Tibial nerve (tissue), 4 donors: ENCODE measurements at regions not wholly inside any gene's neighbourhood (a gene's known extent, or its start where the extent isn't known, plus 50 kb on each side); places are given as distances from the start of the nearest gene placed in this dataset.

ENCODE experiments used
- DNase-seq, 2 donors: peaks; one replicate each; pipeline ENCODE4 v3.0.0-alpha.2; 2019; ENCODE audit warnings: low spot score in 2 of 2
- H3K27ac ChIP-seq, 4 donors: fragments of 200-600 bp; sonication (generic) in 3 of 4; one replicate each; pipeline ENCODE4 v1.5.1; 2017 to 2019; ENCODE audit warnings: mild to moderate bottlenecking in 1 of 4
- H3K27me3 ChIP-seq, 2 donors: fragments of 200-600 bp; sonication (generic) in 1 of 2; one replicate each; pipeline versions ENCODE4 v1.5.1 to v1.6.0; 2017 to 2019
- H3K36me3 ChIP-seq, 3 donors: fragments of 200-600 bp; sonication (generic); one replicate each; pipeline ENCODE4 v1.5.1; 2018 to 2019
- H3K4me1 ChIP-seq, 4 donors: fragments of 200-600 bp; sonication (generic) in 3 of 4; one replicate each; pipeline ENCODE4 v1.5.1; 2017 to 2019
- H3K4me3 ChIP-seq, 4 donors: fragments of 200-600 bp; sonication (generic) in 3 of 4; one replicate each; pipeline ENCODE4 v1.5.1; 2017 to 2019; ENCODE audit warnings: mild to moderate bottlenecking in 1 of 4, moderate library complexity in 1 of 4
- H3K9me3 ChIP-seq, 4 donors: fragments of 200-600 bp; sonication (generic) in 3 of 4; one replicate each; pipeline ENCODE4 v1.5.1; 2017 to 2019
- EP300 ChIP-seq, 2 donors: sonication (generic); formaldehyde crosslinking; IDR thresholded peaks; one replicate each; pipeline ENCODE4 v1.6.1; 2017; ENCODE audit warnings: antibody characterized with exemption in 2 of 2, mild to moderate bottlenecking in 1 of 2
- POLR2A ChIP-seq, 2 donors: fragments of 450-650 bp; IDR thresholded peaks; one replicate each; pipeline ENCODE4 v1.6.1; 2017; ENCODE audit warnings: antibody characterized with exemption in 2 of 2, mild to moderate bottlenecking in 2 of 2, moderate library complexity in 2 of 2
- WGBS, 2 donors: methylation state at CpG; one replicate each; pipeline ENCODE4 v1.1.5; 2018; 5-methylcytosine and 5-hydroxymethylcytosine counted together
- TF ChIP-seq, protein P1 (sequence below), 5 experiments: fragments of 200-600 bp in 3 of 5; fragments of 450-650 bp in 2 of 5; sonication (generic) in 3 of 5; IDR thresholded peaks; one replicate each; pipeline ENCODE4 v1.5.1; 2016 to 2019; ENCODE audit warnings: antibody characterized with exemption in 5 of 5, mild to moderate bottlenecking in 3 of 5, moderate library complexity in 2 of 5

DNA sequence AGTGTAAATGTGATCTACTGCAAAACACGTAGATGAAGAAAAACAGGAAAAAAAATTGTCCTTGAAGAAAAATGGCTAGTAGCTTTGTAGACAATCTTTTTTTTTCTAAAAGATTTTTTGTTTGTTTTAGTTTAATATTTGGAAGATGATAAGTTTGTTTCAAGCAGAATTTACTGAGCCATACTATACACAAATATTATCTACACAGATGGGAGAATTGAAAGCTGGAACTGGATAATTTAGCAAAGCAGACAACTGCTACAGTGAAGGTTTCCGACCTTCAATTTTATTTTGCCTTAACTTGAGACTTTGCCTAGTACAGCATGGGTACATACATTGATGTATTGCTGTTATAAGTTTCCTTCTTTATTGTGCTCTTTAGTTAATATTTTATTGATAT lies 313.0 kb upstream of the PDGFD start:
- Histone ChIP-seq H3K27ac (no peak overlapping the region), H3K36me3 (no peaks in the 10 kb centered on the region), H3K4me1 (no peaks in the 10 kb centered on the region), H3K27me3 (no peaks in the 10 kb centered on the region), H3K4me3 (no peak overlapping the region), H3K9me3 (peaks cover 0 to 3% (median 0%) of the 10 kb centered on the region in 4 donors)
- TF ChIP-seq, protein P1, sequence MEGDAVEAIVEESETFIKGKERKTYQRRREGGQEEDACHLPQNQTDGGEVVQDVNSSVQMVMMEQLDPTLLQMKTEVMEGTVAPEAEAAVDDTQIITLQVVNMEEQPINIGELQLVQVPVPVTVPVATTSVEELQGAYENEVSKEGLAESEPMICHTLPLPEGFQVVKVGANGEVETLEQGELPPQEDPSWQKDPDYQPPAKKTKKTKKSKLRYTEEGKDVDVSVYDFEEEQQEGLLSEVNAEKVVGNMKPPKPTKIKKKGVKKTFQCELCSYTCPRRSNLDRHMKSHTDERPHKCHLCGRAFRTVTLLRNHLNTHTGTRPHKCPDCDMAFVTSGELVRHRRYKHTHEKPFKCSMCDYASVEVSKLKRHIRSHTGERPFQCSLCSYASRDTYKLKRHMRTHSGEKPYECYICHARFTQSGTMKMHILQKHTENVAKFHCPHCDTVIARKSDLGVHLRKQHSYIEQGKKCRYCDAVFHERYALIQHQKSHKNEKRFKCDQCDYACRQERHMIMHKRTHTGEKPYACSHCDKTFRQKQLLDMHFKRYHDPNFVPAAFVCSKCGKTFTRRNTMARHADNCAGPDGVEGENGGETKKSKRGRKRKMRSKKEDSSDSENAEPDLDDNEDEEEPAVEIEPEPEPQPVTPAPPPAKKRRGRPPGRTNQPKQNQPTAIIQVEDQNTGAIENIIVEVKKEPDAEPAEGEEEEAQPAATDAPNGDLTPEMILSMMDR (IDR thresholded peaks at IDR 0.05), result no peak
- TF ChIP-seq EP300 (IDR thresholded peaks at IDR 0.05) (no peak), POLR2A (IDR thresholded peaks at IDR 0.05) (no peak)
- no peak for DNase-seq
- WGBS, 2 donors, result 77 to 85% methylated on average over 2 of the region's 2 CpGs

DNA sequence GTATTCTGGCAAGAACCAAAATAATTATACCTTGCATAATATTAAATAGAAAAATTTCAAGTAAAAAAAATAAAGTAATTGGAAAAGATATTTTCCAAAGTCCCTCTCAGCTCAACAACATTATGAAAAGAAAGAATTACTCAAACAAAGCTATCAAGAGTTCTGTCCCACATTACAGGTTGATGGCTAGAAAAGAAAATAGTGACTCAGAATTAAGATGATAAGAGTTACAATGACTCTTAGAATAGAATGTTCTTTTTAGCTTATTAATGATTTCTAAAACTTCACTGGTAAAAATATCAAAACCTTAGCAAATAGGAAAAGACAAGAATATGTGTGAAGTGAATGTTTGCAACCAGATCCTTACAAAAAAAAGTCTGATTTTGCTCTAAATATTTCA lies 312.5 kb upstream of the PDGFD start:
- no peaks in the 10 kb centered on the region for H3K4me1 ChIP-seq
- H3K27me3 ChIP-seq, result no peaks in the 10 kb centered on the region
- H3K4me3 ChIP-seq, result no peak overlapping the region
- no peak overlapping the region for H3K27ac ChIP-seq
- H3K36me3 ChIP-seq, result no peaks in the 10 kb centered on the region
- no peak for DNase-seq
- no peaks in the 10 kb centered on the region for H3K9me3 ChIP-seq
- TF ChIP-seq POLR2A (IDR thresholded peaks at IDR 0.05), result no peak
- TF ChIP-seq, protein P1 (IDR thresholded peaks at IDR 0.05), result no peak
- no peak for TF ChIP-seq EP300 (IDR thresholded peaks at IDR 0.05)

DNA sequence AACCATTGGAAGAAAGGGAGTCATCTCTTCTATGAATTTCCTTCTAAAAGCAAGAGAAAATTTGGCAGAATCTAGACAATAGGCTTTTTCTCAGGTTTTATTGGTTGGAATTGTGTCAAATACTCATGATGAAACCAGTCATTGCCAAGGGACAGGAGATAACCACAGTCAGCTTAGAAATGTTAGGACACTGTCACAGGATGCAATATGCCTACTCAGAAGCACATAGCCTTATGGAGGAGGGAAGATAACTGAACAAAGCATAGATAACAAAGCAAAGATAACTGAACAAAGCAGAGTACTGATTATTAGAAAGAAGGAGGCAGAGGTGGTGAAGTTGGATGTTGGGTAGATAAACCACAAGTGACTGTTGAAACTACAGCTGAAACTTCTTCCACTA lies 303.5 kb upstream of the PDGFD start:
- DNase-seq, result no peak
- Histone ChIP-seq H3K27me3 (no peaks in the 10 kb centered on the region), H3K9me3 (no peaks in the 10 kb centered on the region), H3K27ac (no peak overlapping the region), H3K4me1 (no peaks in the 10 kb centered on the region), H3K36me3 (no peaks in the 10 kb centered on the region), H3K4me3 (no peak overlapping the region)
- TF ChIP-seq, protein P1 (IDR thresholded peaks at IDR 0.05), result no peak
- TF ChIP-seq POLR2A (IDR thresholded peaks at IDR 0.05), result no peak
- no peak for TF ChIP-seq EP300 (IDR thresholded peaks at IDR 0.05)

DNA sequence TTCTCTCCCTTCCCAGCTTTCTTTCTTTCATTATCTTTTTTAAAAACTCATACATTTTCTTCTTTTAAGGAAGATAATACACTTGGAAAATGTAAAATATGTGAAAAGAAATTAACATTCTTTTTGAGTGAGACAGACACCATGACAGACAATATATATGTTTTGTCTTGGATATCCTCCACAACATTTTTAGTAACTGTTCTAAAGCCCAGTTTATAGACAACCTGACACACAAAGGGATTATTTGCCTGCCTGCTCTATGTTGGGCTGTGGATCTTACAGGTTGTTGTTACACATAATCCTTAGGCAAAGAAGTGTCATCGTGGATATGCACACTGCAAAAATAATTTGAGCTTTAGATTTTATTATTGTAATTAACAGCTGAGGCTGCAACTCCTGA lies 301.4 kb upstream of the PDGFD start:
- H3K27ac ChIP-seq, result no peak overlapping the region
- no peak for DNase-seq
- no peak overlapping the region for H3K4me3 ChIP-seq
- no peaks in the 10 kb centered on the region for H3K9me3 ChIP-seq
- no peaks in the 10 kb centered on the region for H3K4me1 ChIP-seq
- no peaks in the 10 kb centered on the region for H3K27me3 ChIP-seq
- WGBS, 2 donors, result 32 to 38% methylated on average over 1 of the region's 1 CpG
- TF ChIP-seq, protein P1 (IDR thresholded peaks at IDR 0.05), result no peak
- TF ChIP-seq EP300 (IDR thresholded peaks at IDR 0.05) (no peak), POLR2A (IDR thresholded peaks at IDR 0.05) (no peak)
- H3K36me3 ChIP-seq, result no peaks in the 10 kb centered on the region

DNA sequence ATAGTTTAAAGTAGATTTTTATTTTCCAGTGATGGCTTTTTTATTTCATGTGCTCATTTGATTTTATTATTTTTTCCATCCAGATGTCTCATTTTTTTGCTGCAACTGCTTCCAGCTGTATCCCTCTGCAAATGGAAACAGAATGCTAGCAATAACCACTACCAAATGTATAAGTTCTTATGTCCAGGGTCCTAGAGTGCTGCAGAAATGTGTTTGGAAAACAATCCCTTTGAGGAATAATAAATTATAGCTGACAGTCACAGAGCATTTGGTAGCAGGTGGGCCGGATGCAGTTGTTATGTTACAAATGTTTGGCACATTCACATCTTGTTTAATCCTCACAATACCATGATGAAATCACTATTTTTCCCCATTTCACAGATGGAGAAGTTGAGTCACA lies 300.7 kb upstream of the PDGFD start:
- Histone ChIP-seq H3K36me3 (no peaks in the 10 kb centered on the region), H3K9me3 (no peaks in the 10 kb centered on the region), H3K4me1 (no peaks in the 10 kb centered on the region), H3K4me3 (no peak overlapping the region), H3K27me3 (no peaks in the 10 kb centered on the region), H3K27ac (no peak overlapping the region)
- 60 to 61% methylated on average over 1 of the region's 1 CpG for WGBS, 2 donors
- DNase-seq, result no peak
- TF ChIP-seq, protein P1 (IDR thresholded peaks at IDR 0.05), result no peak
- no peak for TF ChIP-seq EP300 (IDR thresholded peaks at IDR 0.05)
- no peak for TF ChIP-seq POLR2A (IDR thresholded peaks at IDR 0.05)
